ENCODE measurements at regions not wholly inside any gene's neighbourhood (a gene's known extent, or its start where the extent isn't known, plus 50 kb on each side); places are given as distances from the start of the nearest gene placed in this dataset.
"Not testable (repeated sequence)": the region's sequence is repeated elsewhere in the genome, so short reads cannot be mapped to it uniquely, and the experiment has no call there.

DNA sequence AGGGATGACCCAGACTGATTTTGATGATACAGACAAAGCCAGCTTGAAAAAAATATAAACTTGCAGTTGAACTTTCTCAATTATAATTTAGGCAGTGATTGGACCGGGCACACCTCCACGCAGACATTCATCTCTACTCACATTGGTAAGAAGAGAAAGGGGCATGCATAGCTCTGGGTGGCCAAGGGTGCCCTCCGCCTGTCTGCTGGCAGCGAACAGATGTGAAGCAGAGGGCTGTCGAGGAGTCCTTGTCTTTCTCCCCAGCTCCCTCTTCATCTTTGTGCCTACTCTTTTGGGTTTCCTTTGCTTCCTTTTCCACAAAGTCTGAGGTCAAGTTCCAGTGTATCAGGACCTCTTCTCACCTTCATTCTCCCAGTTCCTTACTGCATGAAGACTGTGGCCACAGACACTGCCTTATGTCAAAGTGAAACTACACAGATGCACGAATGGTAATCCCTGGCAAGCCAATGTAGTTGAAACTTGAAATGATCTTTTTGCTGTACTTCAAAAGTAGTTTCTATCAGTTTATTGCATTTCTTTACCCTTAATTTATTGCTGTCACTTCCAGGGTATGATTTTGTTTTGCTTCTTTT, 343.7 kb upstream of the SOX9 start:
- DNase-seq (ENCODE audit: low read depth), result peak; percentile 2
- no peak overlapping the region for H3K4me3 ChIP-seq (ENCODE audit: low read depth, low read length)
- TF ChIP-seq, protein P1, sequence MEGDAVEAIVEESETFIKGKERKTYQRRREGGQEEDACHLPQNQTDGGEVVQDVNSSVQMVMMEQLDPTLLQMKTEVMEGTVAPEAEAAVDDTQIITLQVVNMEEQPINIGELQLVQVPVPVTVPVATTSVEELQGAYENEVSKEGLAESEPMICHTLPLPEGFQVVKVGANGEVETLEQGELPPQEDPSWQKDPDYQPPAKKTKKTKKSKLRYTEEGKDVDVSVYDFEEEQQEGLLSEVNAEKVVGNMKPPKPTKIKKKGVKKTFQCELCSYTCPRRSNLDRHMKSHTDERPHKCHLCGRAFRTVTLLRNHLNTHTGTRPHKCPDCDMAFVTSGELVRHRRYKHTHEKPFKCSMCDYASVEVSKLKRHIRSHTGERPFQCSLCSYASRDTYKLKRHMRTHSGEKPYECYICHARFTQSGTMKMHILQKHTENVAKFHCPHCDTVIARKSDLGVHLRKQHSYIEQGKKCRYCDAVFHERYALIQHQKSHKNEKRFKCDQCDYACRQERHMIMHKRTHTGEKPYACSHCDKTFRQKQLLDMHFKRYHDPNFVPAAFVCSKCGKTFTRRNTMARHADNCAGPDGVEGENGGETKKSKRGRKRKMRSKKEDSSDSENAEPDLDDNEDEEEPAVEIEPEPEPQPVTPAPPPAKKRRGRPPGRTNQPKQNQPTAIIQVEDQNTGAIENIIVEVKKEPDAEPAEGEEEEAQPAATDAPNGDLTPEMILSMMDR (IDR thresholded peaks at IDR 0.05; ENCODE audit: insufficient read depth, low read depth, low read length), result no peak

DNA sequence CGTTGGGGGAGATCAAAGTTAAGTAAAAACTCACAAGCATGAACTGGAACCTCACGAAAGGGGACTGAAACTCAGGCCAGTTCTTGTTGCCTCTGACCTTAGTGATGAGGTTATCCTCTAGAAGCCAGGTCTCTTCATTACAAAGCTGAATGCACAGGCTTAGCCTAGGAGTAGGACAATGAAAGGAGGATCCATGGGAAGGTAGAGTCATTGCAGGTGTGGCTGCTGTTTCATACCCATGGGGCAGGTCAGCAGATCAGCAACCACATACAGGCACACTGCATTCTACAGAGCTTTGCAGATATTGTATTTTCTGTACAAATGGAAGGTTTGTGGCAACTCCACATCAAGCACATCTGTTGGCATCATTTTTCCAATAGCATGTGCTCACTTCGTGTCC, 341.3 kb upstream of the SOX9 start:
- TF ChIP-seq, protein P1 (IDR thresholded peaks at IDR 0.05; ENCODE audit: insufficient read depth, low read depth, low read length), result no peak
- H3K4me3 ChIP-seq (ENCODE audit: low read depth, low read length), result no peak overlapping the region
- DNase-seq (ENCODE audit: low read depth), result no peak

DNA sequence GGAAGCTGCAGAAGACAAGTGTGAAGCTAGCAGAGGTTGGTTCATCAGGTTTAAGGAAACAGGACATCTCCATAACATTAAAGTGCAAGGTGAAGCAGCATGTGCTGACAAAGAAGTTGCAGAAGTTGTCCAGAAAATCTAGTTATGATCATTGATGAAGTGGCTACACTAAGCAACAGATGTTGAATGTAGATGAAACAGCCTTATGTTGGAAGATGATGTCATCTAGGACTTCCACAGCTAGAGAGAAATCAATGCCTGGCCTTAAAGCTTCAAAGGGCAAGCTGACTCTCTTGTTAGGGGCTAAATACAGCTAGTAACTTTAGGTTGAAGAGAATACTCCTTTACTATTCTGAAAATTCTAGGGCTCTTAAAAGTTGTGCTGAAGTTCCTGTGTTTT, 340.2 kb upstream of the SOX9 start:
- DNase-seq (ENCODE audit: low read depth), result no peak
- H3K4me3 ChIP-seq (ENCODE audit: low read depth, low read length), result no peak overlapping the region
- TF ChIP-seq, protein P1 (IDR thresholded peaks at IDR 0.05; ENCODE audit: insufficient read depth, low read depth, low read length), result no peak

DNA sequence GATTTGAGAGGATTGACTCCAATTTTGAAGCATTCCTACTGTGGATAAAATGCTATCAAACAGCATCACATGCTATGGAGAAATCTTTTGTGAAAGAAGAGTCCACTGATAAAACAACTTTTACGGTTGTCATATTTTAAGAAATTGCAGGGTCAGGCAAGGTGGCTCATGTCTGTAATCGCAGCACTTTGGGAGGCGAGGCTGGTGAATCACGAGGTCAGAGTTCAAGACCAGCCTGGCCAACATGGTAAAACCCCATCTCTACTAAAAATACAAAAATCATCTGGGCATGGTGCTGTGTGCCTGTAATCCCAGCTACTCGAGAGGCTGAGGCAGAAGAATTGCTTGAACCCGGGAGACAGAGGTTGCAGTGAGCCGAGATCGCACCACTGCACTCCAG, 338.8 kb upstream of the SOX9 start:
- H3K4me3 ChIP-seq (ENCODE audit: low read depth, low read length); DNase-seq (ENCODE audit: low read depth): not testable (repeated sequence)

DNA sequence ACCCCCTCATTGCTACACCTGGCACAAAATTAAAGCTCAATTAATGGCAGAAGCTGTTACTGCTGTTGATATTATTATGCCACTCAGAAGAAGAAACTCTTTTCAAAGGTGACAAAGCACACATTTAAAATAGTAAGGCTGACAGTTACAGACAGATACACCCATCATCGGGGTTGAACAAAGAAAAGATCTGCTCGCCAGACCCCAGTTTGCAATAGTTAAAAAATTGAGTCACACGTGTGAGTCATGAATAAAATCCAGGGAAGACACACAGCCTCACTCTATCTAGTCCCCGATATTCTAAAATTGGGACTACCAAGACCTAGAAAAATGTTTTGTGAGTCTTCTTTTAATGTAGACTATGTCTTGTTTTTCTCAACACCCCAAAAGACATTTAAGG, 330.0 kb upstream of the SOX9 start:
- DNase-seq (ENCODE audit: low read depth), result no peak
- H3K4me3 ChIP-seq (ENCODE audit: low read depth, low read length), result no peak overlapping the region
- TF ChIP-seq, protein P1 (IDR thresholded peaks at IDR 0.05; ENCODE audit: insufficient read depth, low read depth, low read length), result no peak

DNA sequence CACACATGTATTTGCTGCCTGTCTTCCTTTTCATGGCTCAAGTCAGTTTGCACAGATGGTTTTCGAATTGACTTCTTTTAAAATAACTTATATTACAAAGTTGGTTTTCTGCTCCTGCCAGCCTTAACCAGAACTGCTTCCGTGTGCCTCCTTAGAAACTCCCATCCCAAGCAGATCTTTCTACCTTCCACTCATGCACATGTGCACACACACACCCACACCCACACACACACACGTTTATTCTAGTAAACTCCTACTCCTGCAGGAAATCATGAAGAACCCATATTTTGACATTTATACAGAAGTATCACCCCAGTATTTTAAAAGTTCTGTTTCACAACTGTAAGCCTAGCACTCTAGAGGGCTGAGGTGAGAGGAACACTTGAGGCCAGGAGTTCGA, 329.5 kb upstream of the SOX9 start:
- no peak for DNase-seq (ENCODE audit: low read depth)
- TF ChIP-seq, protein P1 (IDR thresholded peaks at IDR 0.05; ENCODE audit: insufficient read depth, low read depth, low read length), result no peak
- H3K4me3 ChIP-seq (ENCODE audit: low read depth, low read length), result no peak overlapping the region

DNA sequence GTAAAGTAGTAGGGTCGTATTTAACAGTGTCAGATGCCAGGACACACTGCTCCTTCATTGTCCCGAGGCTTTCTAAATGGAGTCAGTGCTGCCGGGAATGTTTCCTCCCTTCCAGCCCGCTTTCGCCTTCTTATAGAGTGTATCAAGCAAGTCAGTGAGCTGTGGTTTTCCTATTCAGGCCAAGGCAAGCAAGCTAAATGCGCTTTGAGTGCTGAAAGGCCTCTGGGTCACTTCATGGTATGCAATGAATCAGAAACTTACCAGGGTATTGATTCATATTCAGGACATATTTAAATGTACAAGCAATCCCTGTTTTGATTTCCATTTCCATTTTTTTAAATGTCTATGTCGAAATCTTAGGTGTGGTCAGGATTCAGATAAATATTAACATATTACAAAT, 327.9 kb upstream of the SOX9 start:
- no peak overlapping the region for H3K4me3 ChIP-seq (ENCODE audit: low read depth, low read length)
- TF ChIP-seq, protein P1 (IDR thresholded peaks at IDR 0.05; ENCODE audit: insufficient read depth, low read depth, low read length), result no peak
- DNase-seq (ENCODE audit: low read depth), result peak; percentile 10

Measured in fibroblast of villous mesenchyme (primary cell).